ENCODE measurements at regions not wholly inside any gene's neighbourhood (a gene's known extent, or its start where the extent isn't known, plus 50 kb on each side); places are given as distances from the start of the nearest gene placed in this dataset.

- CTCF ChIA-PET = no interaction called here
- no peak for DNase-seq
- H3K27ac Mint-ChIP-seq = no peak overlapping the region
- H3K9me3 Mint-ChIP-seq = peaks cover 21% of the 10 kb centered on the region
- H3K36me3 Mint-ChIP-seq = peaks cover 22% of the 10 kb centered on the region
- H3K4me1 Mint-ChIP-seq = peaks cover 17% of the 10 kb centered on the region
- H3K4me3 Mint-ChIP-seq = no peak overlapping the region
- H3K27me3 Mint-ChIP-seq = no peaks in the 10 kb centered on the region
Measured at GRCh38 chr12:92294676-92295440, 149.2 kb upstream of the BTG1 start.

GRCh38 chr12:92292016-92292415 is 146.4 kb upstream of the BTG1 start:
- H3K9me3 Mint-ChIP-seq = peaks cover 13% of the 10 kb centered on the region
- peaks cover 8% of the 10 kb centered on the region for H3K36me3 Mint-ChIP-seq
- H3K4me3 Mint-ChIP-seq = no peak overlapping the region
- no peak overlapping the region for H3K27ac Mint-ChIP-seq
- peaks cover 17% of the 10 kb centered on the region for H3K4me1 Mint-ChIP-seq
- H3K27me3 Mint-ChIP-seq = no peaks in the 10 kb centered on the region
- DNase-seq = no peak
- CTCF ChIA-PET = no interaction called here

- Mint-ChIP-seq H3K27me3 (no peaks in the 10 kb centered on the region), H3K4me1 (peaks cover 12% of the 10 kb centered on the region), H3K36me3 (peaks cover 3% of the 10 kb centered on the region), H3K4me3 (no peak overlapping the region), H3K27ac (no peak overlapping the region), H3K9me3 (peaks cover 7% of the 10 kb centered on the region)
- CTCF ChIA-PET = interaction anchor here (1.2 kb wide), 1 partner anchor 20 kb away, joined by 3 read pairs; no protein-coding TSS in a partner anchor
- DNase-seq = no peak
Measured at GRCh38 chr12:92290886-92291285, 145.2 kb upstream of the BTG1 start.

GRCh38 chr12:92290350-92290695 is 144.7 kb upstream of the BTG1 start:
- peaks cover 8% of the 10 kb centered on the region for H3K4me1 Mint-ChIP-seq
- no peak overlapping the region for H3K27ac Mint-ChIP-seq
- H3K27me3 Mint-ChIP-seq = no peaks in the 10 kb centered on the region
- no peak overlapping the region for H3K4me3 Mint-ChIP-seq
- H3K36me3 Mint-ChIP-seq = peaks cover 3% of the 10 kb centered on the region
- DNase-seq = no peak
- H3K9me3 Mint-ChIP-seq = peaks cover 4% of the 10 kb centered on the region
- CTCF ChIA-PET = interaction anchor here (1.2 kb wide), 1 partner anchor 19 kb away, joined by 3 read pairs; no protein-coding TSS in a partner anchor

GRCh38 chr12:92289629-92290349 is 144.1 kb upstream of the BTG1 start:
- no peak for DNase-seq
- Mint-ChIP-seq H3K4me1 (peaks cover 3% of the 10 kb centered on the region), H3K27me3 (no peaks in the 10 kb centered on the region)

GRCh38 chr12:92288561-92288960 is 142.9 kb upstream of the BTG1 start:
- no peaks in the 10 kb centered on the region for H3K27me3 Mint-ChIP-seq
- peaks cover 1% of the 10 kb centered on the region for H3K36me3 Mint-ChIP-seq
- no peaks in the 10 kb centered on the region for H3K4me1 Mint-ChIP-seq
- H3K9me3 Mint-ChIP-seq = no peaks in the 10 kb centered on the region
- no peak overlapping the region for H3K27ac Mint-ChIP-seq
- no peak overlapping the region for H3K4me3 Mint-ChIP-seq
- CTCF ChIA-PET = no interaction called here
- DNase-seq = no peak

More at GRCh38 chr12:92289629-92290349, 144.1 kb upstream of the BTG1 start:
- Mint-ChIP-seq H3K27ac (no peak overlapping the region), H3K36me3 (peaks cover 3% of the 10 kb centered on the region), H3K9me3 (peaks cover 4% of the 10 kb centered on the region), H3K4me3 (no peak overlapping the region)
- CTCF ChIA-PET = no interaction called here

GRCh38 chr12:92278378-92278828 is 132.8 kb upstream of the BTG1 start:
- no peaks in the 10 kb centered on the region for H3K27me3 Mint-ChIP-seq
- DNase-seq = no peak
- no peaks in the 10 kb centered on the region for H3K4me1 Mint-ChIP-seq
- no peak overlapping the region for H3K27ac Mint-ChIP-seq
- no peaks in the 10 kb centered on the region for H3K36me3 Mint-ChIP-seq
- no peaks in the 10 kb centered on the region for H3K9me3 Mint-ChIP-seq
- H3K4me3 Mint-ChIP-seq = no peak overlapping the region
- CTCF ChIA-PET = no interaction called here

- no peaks in the 10 kb centered on the region for H3K27me3 Mint-ChIP-seq
- peaks cover under 1% of the 10 kb centered on the region for H3K9me3 Mint-ChIP-seq
- no peak for DNase-seq
- no peaks in the 10 kb centered on the region for H3K4me1 Mint-ChIP-seq
- H3K36me3 Mint-ChIP-seq = no peaks in the 10 kb centered on the region
- no peak overlapping the region for H3K27ac Mint-ChIP-seq
- CTCF ChIA-PET = no interaction called here
- H3K4me3 Mint-ChIP-seq = no peak overlapping the region
Measured at GRCh38 chr12:92277795-92278194, 132.1 kb upstream of the BTG1 start.

GRCh38 chr12:92276276-92276675 is 130.6 kb upstream of the BTG1 start:
- no peak overlapping the region for H3K27ac Mint-ChIP-seq
- H3K4me1 Mint-ChIP-seq = no peaks in the 10 kb centered on the region
- no peaks in the 10 kb centered on the region for H3K36me3 Mint-ChIP-seq
- peaks cover 4% of the 10 kb centered on the region for H3K9me3 Mint-ChIP-seq
- H3K27me3 Mint-ChIP-seq = no peaks in the 10 kb centered on the region
- no peak overlapping the region for H3K4me3 Mint-ChIP-seq
- CTCF ChIA-PET = no interaction called here
- no peak for DNase-seq

GRCh38 chr12:92275443-92276154 is 130.0 kb upstream of the BTG1 start:
- CTCF ChIA-PET = no interaction called here
- H3K27me3 Mint-ChIP-seq = no peaks in the 10 kb centered on the region
- no peak overlapping the region for H3K4me3 Mint-ChIP-seq
- peaks cover 4% of the 10 kb centered on the region for H3K9me3 Mint-ChIP-seq
- H3K4me1 Mint-ChIP-seq = no peaks in the 10 kb centered on the region
- H3K36me3 Mint-ChIP-seq = no peaks in the 10 kb centered on the region
- no peak overlapping the region for H3K27ac Mint-ChIP-seq
- no peak for DNase-seq

- H3K27ac Mint-ChIP-seq = no peak overlapping the region
- H3K4me1 Mint-ChIP-seq = no peaks in the 10 kb centered on the region
- no peaks in the 10 kb centered on the region for H3K36me3 Mint-ChIP-seq
Measured at GRCh38 chr12:92273076-92273475, 127.4 kb upstream of the BTG1 start.

GRCh38 chr12:92272061-92272964 is 126.7 kb upstream of the BTG1 start:
- Mint-ChIP-seq H3K4me1 (no peaks in the 10 kb centered on the region), H3K27ac (no peak overlapping the region), H3K9me3 (peaks cover 5% of the 10 kb centered on the region), H3K36me3 (no peaks in the 10 kb centered on the region), H3K27me3 (no peaks in the 10 kb centered on the region), H3K4me3 (no peak overlapping the region)
- CTCF ChIA-PET = no interaction called here
- DNase-seq = no peak

More at GRCh38 chr12:92273076-92273475, 127.4 kb upstream of the BTG1 start:
- CTCF ChIA-PET = no interaction called here
- Mint-ChIP-seq H3K4me3 (no peak overlapping the region), H3K27me3 (no peaks in the 10 kb centered on the region), H3K9me3 (peaks cover 5% of the 10 kb centered on the region)
- DNase-seq = no peak

- CTCF ChIA-PET = interaction anchor here (0.7 to 1.1 kb wide), 2 partner anchors 19 to 789 kb away, joined by 3 read pairs; no protein-coding TSS in a partner anchor
- Mint-ChIP-seq H3K4me1 (no peaks in the 10 kb centered on the region), H3K27me3 (no peaks in the 10 kb centered on the region), H3K4me3 (no peak overlapping the region), H3K27ac (no peak overlapping the region), H3K36me3 (no peaks in the 10 kb centered on the region), H3K9me3 (peaks cover 5% of the 10 kb centered on the region)
- DNase-seq = no peak
Measured at GRCh38 chr12:92271341-92271740, 125.7 kb upstream of the BTG1 start.

GRCh38 chr12:92270521-92270920 is 124.9 kb upstream of the BTG1 start:
- DNase-seq = no peak
- no peaks in the 10 kb centered on the region for H3K4me1 Mint-ChIP-seq
- no peak overlapping the region for H3K27ac Mint-ChIP-seq
- H3K4me3 Mint-ChIP-seq = no peak overlapping the region
- H3K9me3 Mint-ChIP-seq = peaks cover 5% of the 10 kb centered on the region
- no peaks in the 10 kb centered on the region for H3K27me3 Mint-ChIP-seq
- CTCF ChIA-PET = interaction anchor here (0.7 to 1.1 kb wide), 3 partner anchors 9 to 788 kb away, joined by 3 read pairs; no protein-coding TSS in a partner anchor
- no peaks in the 10 kb centered on the region for H3K36me3 Mint-ChIP-seq

Data from activated naive CD4-positive, alpha-beta T cell treated with anti-CD3 and anti-CD28 coated beads, Interleukin-2, amount 10 ng/mL, durations not matched to agents 7 days and 5 days (primary cell).